GM23338 (cell line): ENCODE measurements at regions not wholly inside any gene's neighbourhood (a gene's known extent, or its start where the extent isn't known, plus 50 kb on each side); places are given as distances from the start of the nearest gene placed in this dataset.

Source experiments
- ATAC-seq: fragments of 200-7000 bp; cut with Tn5 transposase; 3 replicates; pipeline ENCODE4 v1.9.1; 2020
- DNase-seq: peaks from one replicate; pipeline ENCODE4 v3.0.0-alpha.2; 2015; ENCODE audit warnings: low spot score
- H2AFZ ChIP-seq: fragments of 200-600 bp; sonication (generic); 2 replicates; pipeline ENCODE4 v1.8.0; 2016; ENCODE audit warnings: antibody characterized with exemption, mild to moderate bottlenecking, moderate library complexity
- H3F3A ChIP-seq: fragments of 200-600 bp; sonication (generic); replicated peaks from 2 replicates; pipeline ENCODE4 v1.8.0; 2017; ENCODE audit warnings: antibody characterized with exemption, mixed run types, low read depth
- H3K27ac ChIP-seq: fragments of 200-600 bp; sonication (generic); 2 replicates; pipeline ENCODE4 v1.6.1; 2016; ENCODE audit warnings: low read depth
- H3K27me3 ChIP-seq: fragments of 200-600 bp; sonication (generic); 2 replicates; pipeline ENCODE4 v1.8.0; 2016; ENCODE audit warnings: mild to moderate bottlenecking, mixed run types, moderate library complexity; ENCODE audit not compliant: insufficient read depth
- H3K36me3 ChIP-seq: fragments of 200-600 bp; sonication (generic); 2 replicates; pipeline ENCODE4 v1.8.0; 2016; ENCODE audit warnings: mild to moderate bottlenecking; ENCODE audit not compliant: insufficient read depth
- H3K4me1 ChIP-seq: fragments of 200-600 bp; sonication (generic); 2 replicates; pipeline ENCODE4 v1.8.0; 2016; ENCODE audit warnings: mild to moderate bottlenecking, moderate library complexity; ENCODE audit not compliant: insufficient read depth
- H3K4me2 ChIP-seq: fragments of 200-600 bp; sonication (generic); 2 replicates; pipeline ENCODE4 v1.7.1; 2017; ENCODE audit warnings: mixed run types
- H3K4me3 ChIP-seq: fragments of 200-600 bp; sonication (generic); 2 replicates; pipeline ENCODE4 v1.6.1; 2016; ENCODE audit warnings: mixed run types
- H3K79me2 ChIP-seq: fragments of 200-600 bp; sonication (generic); replicated peaks from 2 replicates; pipeline ENCODE4 v1.8.0; 2017; ENCODE audit warnings: mild to moderate bottlenecking; ENCODE audit not compliant: insufficient read depth
- H3K9me2 ChIP-seq: fragments of 200-600 bp; sonication (generic); 2 replicates; pipeline ENCODE4 v1.8.0; 2017; ENCODE audit not compliant: insufficient read depth
- H4K20me1 ChIP-seq: fragments of 200-600 bp; sonication (generic); replicated peaks from 2 replicates; pipeline ENCODE4 v1.8.0; 2017; ENCODE audit warnings: mild to moderate bottlenecking; ENCODE audit not compliant: insufficient read depth
- H3K27ac Mint-ChIP-seq: 2 replicates; pipeline ENCODE4 v1.8.0; 2020; ENCODE audit warnings: inconsistent platforms, mild to moderate bottlenecking, moderate library complexity, mixed read lengths
- H3K27me3 Mint-ChIP-seq: 3 replicates; pipeline ENCODE4 v1.8.0; 2022; ENCODE audit warnings: low read depth, mild to moderate bottlenecking, moderate library complexity, mixed read lengths, inconsistent platforms; ENCODE audit not compliant: insufficient read depth, poor library complexity
- H3K36me3 Mint-ChIP-seq: 3 replicates; pipeline ENCODE4 v1.8.0; 2021; ENCODE audit warnings: low read depth, mild to moderate bottlenecking, inconsistent platforms, moderate library complexity, mixed read lengths
- H3K4me1 Mint-ChIP-seq: 3 replicates; pipeline ENCODE4 v1.8.0; 2020; ENCODE audit warnings: mild to moderate bottlenecking, inconsistent platforms, mixed read lengths
- H3K4me3 Mint-ChIP-seq: 3 replicates; pipeline ENCODE4 v1.8.0; 2021; ENCODE audit warnings: moderate library complexity, mild to moderate bottlenecking, inconsistent platforms, mixed read lengths
- H3K9me3 Mint-ChIP-seq: 3 replicates; pipeline ENCODE4 v1.8.0; 2020; ENCODE audit warnings: moderate library complexity, mild to moderate bottlenecking, inconsistent platforms, mixed read lengths
- EZH2 ChIP-seq: fragments of 200-600 bp; sonication (generic); IDR thresholded peaks from one replicate; pipeline ENCODE4 v1.8.0; 2017; ENCODE audit warnings: antibody characterized with exemption, mild to moderate bottlenecking, low read depth; ENCODE audit not compliant: unreplicated experiment
- JUNB ChIP-seq: IDR thresholded peaks from one replicate; pipeline ENCODE4 v1.6.1; 2016; ENCODE audit warnings: antibody characterized with exemption; ENCODE audit not compliant: unreplicated experiment
- NANOG ChIP-seq: IDR thresholded peaks from 2 replicates; pipeline ENCODE4 v1.6.1; 2016; ENCODE audit warnings: antibody characterized with exemption, borderline replicate concordance
- ZNF114 ChIP-seq: fragments of 250-450 bp; sonication (Bioruptor Pico); IDR thresholded peaks from 2 replicates; pipeline ENCODE4 v1.5.0; 2020; ENCODE audit warnings: mild to moderate bottlenecking, moderate library complexity
- TF ChIP-seq, protein P1 (sequence below): fragments of 250-450 bp; sonication (Bioruptor Pico); IDR thresholded peaks from 2 replicates; pipeline ENCODE4 v1.5.0; 2020; ENCODE audit warnings: mild to moderate bottlenecking, moderate library complexity
- TF ChIP-seq, protein P2 (sequence below), 2 experiments: fragments of 200-600 bp in 1 of 2; sonication (generic) in 1 of 2; conservative IDR thresholded peaks; 2 replicates each; pipeline versions ENCODE4 v1.5.1 to v1.6.1; 2016 to 2017; ENCODE audit warnings: antibody characterized with exemption in 2 of 2, low read depth in 2 of 2, mild to moderate bottlenecking in 2 of 2, moderate library complexity in 1 of 2

DNA sequence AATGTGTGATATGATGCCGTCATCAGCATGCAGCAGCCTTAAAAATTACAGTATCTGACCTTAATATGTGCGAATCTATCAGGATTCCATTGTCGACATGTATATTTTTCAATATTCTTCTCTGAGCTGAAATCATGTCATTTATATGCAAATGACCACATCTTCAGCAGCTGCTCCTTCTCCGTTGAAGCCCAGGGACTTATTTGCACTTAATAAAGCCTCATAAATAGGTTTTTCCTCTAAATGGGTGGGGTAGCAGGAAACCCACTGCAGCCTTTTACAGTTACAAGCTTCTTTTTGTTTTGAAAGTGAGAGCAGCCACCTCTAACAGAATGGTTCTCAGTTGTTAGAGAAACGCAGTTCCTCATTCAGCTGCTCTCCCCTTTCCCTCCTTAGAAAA, 178.8 kb upstream of the ZNF644 start (continued):
- TF ChIP-seq, protein P1, sequence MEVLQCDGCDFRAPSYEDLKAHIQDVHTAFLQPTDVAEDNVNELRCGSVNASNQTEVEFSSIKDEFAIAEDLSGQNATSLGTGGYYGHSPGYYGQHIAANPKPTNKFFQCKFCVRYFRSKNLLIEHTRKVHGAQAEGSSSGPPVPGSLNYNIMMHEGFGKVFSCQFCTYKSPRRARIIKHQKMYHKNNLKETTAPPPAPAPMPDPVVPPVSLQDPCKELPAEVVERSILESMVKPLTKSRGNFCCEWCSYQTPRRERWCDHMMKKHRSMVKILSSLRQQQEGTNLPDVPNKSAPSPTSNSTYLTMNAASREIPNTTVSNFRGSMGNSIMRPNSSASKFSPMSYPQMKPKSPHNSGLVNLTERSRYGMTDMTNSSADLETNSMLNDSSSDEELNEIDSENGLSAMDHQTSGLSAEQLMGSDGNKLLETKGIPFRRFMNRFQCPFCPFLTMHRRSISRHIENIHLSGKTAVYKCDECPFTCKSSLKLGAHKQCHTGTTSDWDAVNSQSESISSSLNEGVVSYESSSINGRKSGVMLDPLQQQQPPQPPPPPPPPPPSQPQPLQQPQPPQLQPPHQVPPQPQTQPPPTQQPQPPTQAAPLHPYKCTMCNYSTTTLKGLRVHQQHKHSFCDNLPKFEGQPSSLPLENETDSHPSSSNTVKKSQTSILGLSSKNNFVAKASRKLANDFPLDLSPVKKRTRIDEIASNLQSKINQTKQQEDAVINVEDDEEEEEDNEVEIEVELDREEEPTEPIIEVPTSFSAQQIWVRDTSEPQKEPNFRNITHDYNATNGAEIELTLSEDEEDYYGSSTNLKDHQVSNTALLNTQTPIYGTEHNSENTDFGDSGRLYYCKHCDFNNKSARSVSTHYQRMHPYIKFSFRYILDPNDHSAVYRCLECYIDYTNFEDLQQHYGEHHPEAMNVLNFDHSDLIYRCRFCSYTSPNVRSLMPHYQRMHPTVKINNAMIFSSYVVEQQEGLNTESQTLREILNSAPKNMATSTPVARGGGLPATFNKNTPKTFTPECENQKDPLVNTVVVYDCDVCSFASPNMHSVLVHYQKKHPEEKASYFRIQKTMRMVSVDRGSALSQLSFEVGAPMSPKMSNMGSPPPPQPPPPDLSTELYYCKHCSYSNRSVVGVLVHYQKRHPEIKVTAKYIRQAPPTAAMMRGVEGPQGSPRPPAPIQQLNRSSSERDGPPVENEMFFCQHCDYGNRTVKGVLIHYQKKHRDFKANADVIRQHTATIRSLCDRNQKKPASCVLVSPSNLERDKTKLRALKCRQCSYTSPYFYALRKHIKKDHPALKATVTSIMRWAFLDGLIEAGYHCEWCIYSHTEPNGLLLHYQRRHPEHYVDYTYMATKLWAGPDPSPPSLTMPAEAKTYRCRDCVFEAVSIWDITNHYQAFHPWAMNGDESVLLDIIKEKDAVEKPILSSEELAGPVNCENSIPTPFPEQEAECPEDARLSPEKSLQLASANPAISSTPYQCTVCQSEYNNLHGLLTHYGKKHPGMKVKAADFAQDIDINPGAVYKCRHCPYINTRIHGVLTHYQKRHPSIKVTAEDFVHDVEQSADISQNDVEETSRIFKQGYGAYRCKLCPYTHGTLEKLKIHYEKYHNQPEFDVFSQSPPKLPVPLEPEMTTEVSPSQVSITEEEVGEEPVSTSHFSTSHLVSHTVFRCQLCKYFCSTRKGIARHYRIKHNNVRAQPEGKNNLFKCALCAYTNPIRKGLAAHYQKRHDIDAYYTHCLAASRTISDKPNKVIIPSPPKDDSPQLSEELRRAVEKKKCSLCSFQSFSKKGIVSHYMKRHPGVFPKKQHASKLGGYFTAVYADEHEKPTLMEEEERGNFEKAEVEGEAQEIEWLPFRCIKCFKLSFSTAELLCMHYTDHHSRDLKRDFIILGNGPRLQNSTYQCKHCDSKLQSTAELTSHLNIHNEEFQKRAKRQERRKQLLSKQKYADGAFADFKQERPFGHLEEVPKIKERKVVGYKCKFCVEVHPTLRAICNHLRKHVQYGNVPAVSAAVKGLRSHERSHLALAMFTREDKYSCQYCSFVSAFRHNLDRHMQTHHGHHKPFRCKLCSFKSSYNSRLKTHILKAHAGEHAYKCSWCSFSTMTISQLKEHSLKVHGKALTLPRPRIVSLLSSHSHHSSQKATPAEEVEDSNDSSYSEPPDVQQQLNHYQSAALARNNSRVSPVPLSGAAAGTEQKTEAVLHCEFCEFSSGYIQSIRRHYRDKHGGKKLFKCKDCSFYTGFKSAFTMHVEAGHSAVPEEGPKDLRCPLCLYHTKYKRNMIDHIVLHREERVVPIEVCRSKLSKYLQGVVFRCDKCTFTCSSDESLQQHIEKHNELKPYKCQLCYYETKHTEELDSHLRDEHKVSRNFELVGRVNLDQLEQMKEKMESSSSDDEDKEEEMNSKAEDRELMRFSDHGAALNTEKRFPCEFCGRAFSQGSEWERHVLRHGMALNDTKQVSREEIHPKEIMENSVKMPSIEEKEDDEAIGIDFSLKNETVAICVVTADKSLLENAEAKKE (CRISPR knock-in tag), result no peak
- TF ChIP-seq JUNB, result no peak

- Mint-ChIP-seq H3K4me1 (peaks cover 12% of the 10 kb centered on the region), H3K27ac (no peak overlapping the region), H3K36me3 (no peaks in the 10 kb centered on the region), H3K4me3 (no peak overlapping the region), H3K27me3 (peaks cover 2% of the 10 kb centered on the region), H3K9me3 (no peaks in the 10 kb centered on the region)
- Histone ChIP-seq H3K79me2 (no peaks in the 10 kb centered on the region), H2AFZ (peak overlapping the region; percentile 63; the same call in 1 of the 2 replicates), H4K20me1 (no peaks in the 10 kb centered on the region), H3F3A (no peaks in the 10 kb centered on the region), H3K4me2 (no peak overlapping the region), H3K27me3 (no peaks in the 10 kb centered on the region), H3K36me3 (no peaks in the 10 kb centered on the region), H3K27ac (no peak overlapping the region), H3K9me2 (no peaks in the 10 kb centered on the region), H3K4me3 (no peak overlapping the region), H3K4me1 (no peaks in the 10 kb centered on the region; the same call in 1 of the 2 replicates)
- ATAC-seq, result peak; percentile 42; the same call in 2 of the 3 replicates
- peak; percentile 13 for DNase-seq
- TF ChIP-seq EZH2, result no peak
- no peak for TF ChIP-seq NANOG
- TF ChIP-seq, protein P1 (CRISPR knock-in tag), result no peak
- no peak for TF ChIP-seq ZNF114 (CRISPR knock-in tag)
- TF ChIP-seq, protein P2, sequence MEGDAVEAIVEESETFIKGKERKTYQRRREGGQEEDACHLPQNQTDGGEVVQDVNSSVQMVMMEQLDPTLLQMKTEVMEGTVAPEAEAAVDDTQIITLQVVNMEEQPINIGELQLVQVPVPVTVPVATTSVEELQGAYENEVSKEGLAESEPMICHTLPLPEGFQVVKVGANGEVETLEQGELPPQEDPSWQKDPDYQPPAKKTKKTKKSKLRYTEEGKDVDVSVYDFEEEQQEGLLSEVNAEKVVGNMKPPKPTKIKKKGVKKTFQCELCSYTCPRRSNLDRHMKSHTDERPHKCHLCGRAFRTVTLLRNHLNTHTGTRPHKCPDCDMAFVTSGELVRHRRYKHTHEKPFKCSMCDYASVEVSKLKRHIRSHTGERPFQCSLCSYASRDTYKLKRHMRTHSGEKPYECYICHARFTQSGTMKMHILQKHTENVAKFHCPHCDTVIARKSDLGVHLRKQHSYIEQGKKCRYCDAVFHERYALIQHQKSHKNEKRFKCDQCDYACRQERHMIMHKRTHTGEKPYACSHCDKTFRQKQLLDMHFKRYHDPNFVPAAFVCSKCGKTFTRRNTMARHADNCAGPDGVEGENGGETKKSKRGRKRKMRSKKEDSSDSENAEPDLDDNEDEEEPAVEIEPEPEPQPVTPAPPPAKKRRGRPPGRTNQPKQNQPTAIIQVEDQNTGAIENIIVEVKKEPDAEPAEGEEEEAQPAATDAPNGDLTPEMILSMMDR (conservative IDR thresholded peaks at IDR 0.05; ENCODE audit: low read depth in 2 of 2), result no peak
Observed at GRCh38 chr1:91199988-91200387, 178.2 kb upstream of the ZNF644 start.
